HT1080 (cell line): ENCODE measurements at regions not wholly inside any gene's neighbourhood (a gene's known extent, or its start where the extent isn't known, plus 50 kb on each side); places are given as distances from the start of the nearest gene placed in this dataset.
A peak's percentile ranks its signal among the peaks of the same experiment; 100 is the strongest.
"Not testable (repeated sequence)": the region's sequence is repeated elsewhere in the genome, so short reads cannot be mapped to it uniquely, and the experiment has no call there.

Experiments used
- DNase-seq: peaks from one replicate; pipeline ENCODE4 v3.0.0-alpha.2; 2015; ENCODE audit warnings: low read depth

GRCh38 chr5:125233944-125234343 is 487.5 kb upstream of the ZNF608 start:
- no peak for DNase-seq

- DNase-seq, result no peak
Observed at GRCh38 chr5:125236007-125236406, 489.6 kb upstream of the ZNF608 start.

- no peak for DNase-seq
Observed at GRCh38 chr5:125236981-125237380, 490.5 kb upstream of the ZNF608 start.

- no peak for DNase-seq
Observed at GRCh38 chr5:125244531-125244930, 498.1 kb upstream of the ZNF608 start.

- DNase-seq, result no peak
Observed at GRCh38 chr5:125245216-125245615, 498.8 kb upstream of the ZNF608 start.

- DNase-seq, result no peak
Observed at GRCh38 chr5:125249400-125249799, 503.0 kb upstream of the ZNF608 start.

GRCh38 chr5:125251703-125252102 is 505.3 kb upstream of the ZNF608 start:
- DNase-seq, result no peak

- DNase-seq, result not testable (repeated sequence)
Observed at GRCh38 chr5:125253634-125254033, 507.2 kb upstream of the ZNF608 start.

- DNase-seq, result no peak
Observed at GRCh38 chr5:125254267-125254666, 507.8 kb upstream of the ZNF608 start.

GRCh38 chr5:125256296-125256695 is 509.9 kb upstream of the ZNF608 start:
- DNase-seq, result no peak

GRCh38 chr5:125257057-125257972 is 510.9 kb upstream of the ZNF608 start:
- DNase-seq, result no peak

GRCh38 chr5:125257997-125258396 is 511.6 kb upstream of the ZNF608 start:
- DNase-seq, result no peak

- no peak for DNase-seq
Observed at GRCh38 chr5:125258615-125259014, 512.2 kb upstream of the ZNF608 start.

- DNase-seq, result no peak
Observed at GRCh38 chr5:125261505-125262250, 515.2 kb upstream of the ZNF608 start.

GRCh38 chr5:125262782-125263181 is 516.3 kb upstream of the ZNF608 start:
- peak; percentile 51 for DNase-seq

GRCh38 chr5:125263356-125263755 is 516.9 kb upstream of the ZNF608 start:
- peak; percentile 9 for DNase-seq

- no peak for DNase-seq
Observed at GRCh38 chr5:125266106-125266505, 519.7 kb upstream of the ZNF608 start.

- DNase-seq, result peak; percentile 1
Observed at GRCh38 chr5:125267636-125268248, 521.3 kb upstream of the ZNF608 start.

GRCh38 chr5:125269926-125270325 is 523.5 kb upstream of the ZNF608 start:
- DNase-seq, result no peak

GRCh38 chr5:125272357-125272756 is 525.9 kb upstream of the ZNF608 start:
- DNase-seq, result no peak

- DNase-seq, result no peak
Observed at GRCh38 chr5:125274211-125274610, 527.8 kb upstream of the ZNF608 start.
